DOHH2 (cell line): ENCODE measurements at regions not wholly inside any gene's neighbourhood (a gene's known extent, or its start where the extent isn't known, plus 50 kb on each side); places are given as distances from the start of the nearest gene placed in this dataset.

Experiments used
- H3F3A ChIP-seq: fragments of 200-600 bp; sonication (generic), shearing (Covaris generic); 2 replicates; pipeline ENCODE4 v1.6.0; 2016; ENCODE audit warnings: antibody characterized with exemption, mild to moderate bottlenecking; ENCODE audit not compliant: control insufficient read depth, insufficient read depth
- H3K27ac ChIP-seq: fragments of 200-600 bp; sonication (generic); 2 replicates; pipeline ENCODE4 v1.5.1; 2014; ENCODE audit warnings: low read depth, mild to moderate bottlenecking, low read length, moderate library complexity
- H3K27me3 ChIP-seq: fragments of 200-600 bp; sonication (generic); 2 replicates; pipeline ENCODE4 v1.6.1; 2014; ENCODE audit warnings: mild to moderate bottlenecking, low read length, mixed read lengths; ENCODE audit not compliant: control insufficient read depth
- H3K36me3 ChIP-seq: fragments of 200-600 bp; sonication (generic); 2 replicates; pipeline ENCODE4 v1.6.1; 2014; ENCODE audit warnings: mild to moderate bottlenecking, low read length, moderate library complexity, mixed read lengths; ENCODE audit not compliant: control insufficient read depth
- H3K4me1 ChIP-seq: fragments of 200-600 bp; sonication (generic); 2 replicates; pipeline ENCODE4 v1.6.1; 2014; ENCODE audit warnings: mild to moderate bottlenecking, low read length, mixed read lengths; ENCODE audit not compliant: control insufficient read depth
- H3K4me2 ChIP-seq: fragments of 200-600 bp; sonication (generic); 2 replicates; pipeline ENCODE4 v1.6.0; 2014; ENCODE audit warnings: mild to moderate bottlenecking, low read length, moderate library complexity
- H3K4me3 ChIP-seq: fragments of 200-600 bp; sonication (generic); 2 replicates; pipeline ENCODE4 v1.5.1; 2014; ENCODE audit warnings: mild to moderate bottlenecking, low read length, mixed read lengths
- H3K79me2 ChIP-seq: fragments of 200-600 bp; sonication (generic); 2 replicates; pipeline ENCODE4 v1.6.1; 2014; ENCODE audit warnings: mild to moderate bottlenecking, low read length, mixed read lengths; ENCODE audit not compliant: control insufficient read depth
- H3K9me2 ChIP-seq: fragments of 200-600 bp; sonication (generic); replicated peaks from 2 replicates; pipeline ENCODE4 v1.6.1; 2014; ENCODE audit warnings: mild to moderate bottlenecking, low read length, mixed read lengths; ENCODE audit not compliant: control insufficient read depth
- H3K9me3 ChIP-seq: fragments of 200-600 bp; sonication (generic); 2 replicates; pipeline ENCODE4 v1.6.1; 2014; ENCODE audit warnings: antibody characterized with exemption, low read length, mixed read lengths; ENCODE audit not compliant: control insufficient read depth, insufficient read depth
- H4K20me1 ChIP-seq: fragments of 200-600 bp; sonication (generic); 2 replicates; pipeline ENCODE4 v1.6.0; 2014; ENCODE audit warnings: low read depth, mild to moderate bottlenecking, antibody characterized with exemption, low read length, moderate library complexity; ENCODE audit not compliant: control insufficient read depth, insufficient read depth
- EZH2phosphoT487 ChIP-seq: fragments of 200-600 bp; sonication (generic); IDR thresholded peaks from 2 replicates; pipeline ENCODE4 v1.6.1; 2017; ENCODE audit warnings: borderline replicate concordance, mild to moderate bottlenecking, antibody characterized with exemption, low read length, moderate library complexity, mixed read lengths
- TF ChIP-seq, protein P1 (sequence below): fragments of 200-600 bp; sonication (generic); IDR thresholded peaks from one replicate; pipeline ENCODE4 v1.5.1; 2014; ENCODE audit warnings: antibody characterized with exemption, mild to moderate bottlenecking, low read depth, low read length; ENCODE audit not compliant: poor library complexity, severe bottlenecking

GRCh38 chr17:70369391-70369790 lies 200.1 kb downstream of the KCNJ2 start:
- no peaks in the 10 kb centered on the region for H3K27me3 ChIP-seq
- TF ChIP-seq, protein P1, sequence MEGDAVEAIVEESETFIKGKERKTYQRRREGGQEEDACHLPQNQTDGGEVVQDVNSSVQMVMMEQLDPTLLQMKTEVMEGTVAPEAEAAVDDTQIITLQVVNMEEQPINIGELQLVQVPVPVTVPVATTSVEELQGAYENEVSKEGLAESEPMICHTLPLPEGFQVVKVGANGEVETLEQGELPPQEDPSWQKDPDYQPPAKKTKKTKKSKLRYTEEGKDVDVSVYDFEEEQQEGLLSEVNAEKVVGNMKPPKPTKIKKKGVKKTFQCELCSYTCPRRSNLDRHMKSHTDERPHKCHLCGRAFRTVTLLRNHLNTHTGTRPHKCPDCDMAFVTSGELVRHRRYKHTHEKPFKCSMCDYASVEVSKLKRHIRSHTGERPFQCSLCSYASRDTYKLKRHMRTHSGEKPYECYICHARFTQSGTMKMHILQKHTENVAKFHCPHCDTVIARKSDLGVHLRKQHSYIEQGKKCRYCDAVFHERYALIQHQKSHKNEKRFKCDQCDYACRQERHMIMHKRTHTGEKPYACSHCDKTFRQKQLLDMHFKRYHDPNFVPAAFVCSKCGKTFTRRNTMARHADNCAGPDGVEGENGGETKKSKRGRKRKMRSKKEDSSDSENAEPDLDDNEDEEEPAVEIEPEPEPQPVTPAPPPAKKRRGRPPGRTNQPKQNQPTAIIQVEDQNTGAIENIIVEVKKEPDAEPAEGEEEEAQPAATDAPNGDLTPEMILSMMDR, result no peak
- TF ChIP-seq EZH2phosphoT487, result no peak

DNA sequence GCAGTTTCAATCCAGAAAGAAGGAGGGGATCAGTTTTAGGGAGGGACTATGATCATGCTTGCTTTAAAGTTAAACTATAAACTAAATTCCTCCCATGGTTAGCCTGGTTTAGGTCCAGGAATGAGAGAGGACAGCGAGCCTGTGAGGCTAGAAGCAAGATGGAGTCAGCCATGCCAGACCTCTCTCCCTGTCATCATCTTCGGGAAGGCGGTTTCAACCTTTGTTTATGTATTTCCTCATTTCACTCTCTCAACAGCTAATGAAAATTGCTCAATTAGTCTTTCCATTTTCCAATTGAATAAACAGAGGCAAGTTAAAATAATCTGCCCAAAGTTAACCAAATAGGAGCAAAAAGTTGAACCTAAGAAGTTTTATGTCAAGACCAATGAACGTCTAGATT lies 201.5 kb downstream of the KCNJ2 start:
- no peaks in the 10 kb centered on the region for H3K79me2 ChIP-seq
- no peaks in the 10 kb centered on the region for H3K9me2 ChIP-seq
- no peaks in the 10 kb centered on the region for H3K27me3 ChIP-seq
- no peaks in the 10 kb centered on the region for H3K36me3 ChIP-seq
- H3K27ac ChIP-seq, result no peak overlapping the region
- no peaks in the 10 kb centered on the region for H3K4me1 ChIP-seq
- TF ChIP-seq EZH2phosphoT487, result no peak
- TF ChIP-seq, protein P1, result no peak
- H3K4me3 ChIP-seq, result no peak overlapping the region
- no peaks in the 10 kb centered on the region for H3K9me3 ChIP-seq
- no peak overlapping the region for H3K4me2 ChIP-seq
- no peaks in the 10 kb centered on the region for H3F3A ChIP-seq
- H4K20me1 ChIP-seq, result no peaks in the 10 kb centered on the region

More at GRCh38 chr17:70369391-70369790, 200.1 kb downstream of the KCNJ2 start:
- H3K27ac ChIP-seq, result no peak overlapping the region
- H4K20me1 ChIP-seq, result no peaks in the 10 kb centered on the region
- no peaks in the 10 kb centered on the region for H3F3A ChIP-seq
- no peaks in the 10 kb centered on the region for H3K4me1 ChIP-seq
- H3K9me3 ChIP-seq, result no peaks in the 10 kb centered on the region
- H3K36me3 ChIP-seq, result no peaks in the 10 kb centered on the region
- no peaks in the 10 kb centered on the region for H3K9me2 ChIP-seq
- no peak overlapping the region for H3K4me3 ChIP-seq
- no peaks in the 10 kb centered on the region for H3K79me2 ChIP-seq
- no peak overlapping the region for H3K4me2 ChIP-seq

DNA sequence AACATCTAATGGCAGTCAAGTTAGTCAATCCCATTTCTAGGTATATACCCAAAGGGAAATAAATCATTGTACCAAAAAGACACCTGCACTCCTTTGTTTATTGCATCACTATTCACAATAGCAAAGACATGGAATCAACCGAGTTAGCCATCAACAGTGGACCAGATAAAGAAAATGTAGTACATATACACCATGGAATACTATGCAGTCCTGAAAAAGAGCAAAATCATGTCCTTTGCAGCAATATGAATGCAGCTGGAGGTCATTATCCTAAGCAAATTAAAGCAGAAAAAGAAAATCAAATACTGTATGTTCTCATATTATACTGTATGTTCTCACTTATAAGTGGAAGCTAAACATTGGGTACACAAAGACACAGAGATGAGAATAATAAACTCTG lies 204.0 kb downstream of the KCNJ2 start:
- TF ChIP-seq, protein P1, result no peak
- no peak for TF ChIP-seq EZH2phosphoT487
- Histone ChIP-seq H3K9me3 (no peaks in the 10 kb centered on the region), H3K27ac (no peak overlapping the region)

GRCh38 chr17:70374496-70374895 lies 205.2 kb downstream of the KCNJ2 start:
- H3F3A ChIP-seq, result no peaks in the 10 kb centered on the region
- H3K9me2 ChIP-seq, result no peaks in the 10 kb centered on the region
- H3K27me3 ChIP-seq, result no peaks in the 10 kb centered on the region
- no peaks in the 10 kb centered on the region for H3K36me3 ChIP-seq
- H3K4me1 ChIP-seq, result no peaks in the 10 kb centered on the region
- H3K4me3 ChIP-seq, result no peak overlapping the region
- no peaks in the 10 kb centered on the region for H3K9me3 ChIP-seq
- no peak overlapping the region for H3K27ac ChIP-seq
- no peaks in the 10 kb centered on the region for H4K20me1 ChIP-seq
- H3K4me2 ChIP-seq, result no peak overlapping the region
- TF ChIP-seq EZH2phosphoT487, result no peak
- TF ChIP-seq, protein P1, result no peak
- no peaks in the 10 kb centered on the region for H3K79me2 ChIP-seq

More for the DNA sequence above, 204.0 kb downstream of the KCNJ2 start:
- H3K27me3 ChIP-seq, result no peaks in the 10 kb centered on the region
- no peak overlapping the region for H3K4me3 ChIP-seq
- H3K9me2 ChIP-seq, result no peaks in the 10 kb centered on the region
- H4K20me1 ChIP-seq, result no peaks in the 10 kb centered on the region
- H3K4me2 ChIP-seq, result no peak overlapping the region
- H3F3A ChIP-seq, result no peaks in the 10 kb centered on the region
- no peaks in the 10 kb centered on the region for H3K79me2 ChIP-seq
- H3K4me1 ChIP-seq, result no peaks in the 10 kb centered on the region
- H3K36me3 ChIP-seq, result no peaks in the 10 kb centered on the region
